ENCODE measurements at regions not wholly inside any gene's neighbourhood (a gene's known extent, or its start where the extent isn't known, plus 50 kb on each side); places are given as distances from the start of the nearest gene placed in this dataset.

- H2AK5ac ChIP-seq (ENCODE audit: low read depth, low read length), result no peak overlapping the region
- BruUV-seq (replicated peaks), result no TSS peak
- no peaks in the 10 kb centered on the region for H3K4me1 ChIP-seq (ENCODE audit: control insufficient read depth, insufficient read depth, low read length)
- in situ Hi-C loops (cut with MboI; ENCODE audit: low sequenced_read_pairs), result no loop called here
- no peak overlapping the region for H2BK20ac ChIP-seq (ENCODE audit: low read depth, low read length)
- H2BK120ac ChIP-seq (ENCODE audit: low read depth, low read length), result no peak overlapping the region
- WGBS, 2 experiments (ENCODE audit: extremely low coverage in 2 of 2, insufficient read length in 1 of 2), result no CpG with 5 or more reads among the region's 6 CpGs
- no peaks in the 10 kb centered on the region; the same call in 1 of the 2 replicates for H3K9me3 ChIP-seq (ENCODE audit: control insufficient read depth, insufficient read depth, low read length)
- no peak overlapping the region for H3K27ac ChIP-seq (ENCODE audit: insufficient read depth, low read length)
- H3K27me3 ChIP-seq (ENCODE audit: control insufficient read depth, insufficient read depth, low read length), result no peaks in the 10 kb centered on the region
- ChIA-PET POLR2A (ENCODE audit: unreplicated experiment) (no interaction called here), CTCF (no interaction called here)
- H2BK15ac ChIP-seq (ENCODE audit: low read depth, low read length), result no peak overlapping the region
- H2AK9ac ChIP-seq (replicated peaks; ENCODE audit: low read depth, low read length, poor library complexity), result no peak overlapping the region
- DNase-seq, result no peak
- no peaks in the 10 kb centered on the region for H3K9me1 ChIP-seq (ENCODE audit: insufficient read depth, low read length)
- no peak overlapping the region for H2AFZ ChIP-seq (replicated peaks; ENCODE audit: low read length, poor library complexity)
- H3K79me1 ChIP-seq (ENCODE audit: low read depth in 1 of 2, low read length in 2 of 2), result no peaks in the 10 kb centered on the region
- H3K36me3 ChIP-seq (ENCODE audit: control insufficient read depth, insufficient read depth, low read length), result no peaks in the 10 kb centered on the region
- no peak overlapping the region for H3K4ac ChIP-seq (ENCODE audit: low read depth, low read length)
- no peaks in the 10 kb centered on the region for H4K20me1 ChIP-seq (ENCODE audit: insufficient read depth, low read length)
- H4K91ac ChIP-seq (ENCODE audit: insufficient read depth, low read depth, low read length), result no peak overlapping the region
- dilution Hi-C loops (cut with HindIII; ENCODE audit: low sequenced_read_pairs, unreplicated experiment), result no loop called here
- H3K14ac ChIP-seq (replicated peaks; ENCODE audit: low read depth, low read length), result no peak overlapping the region
- no peak overlapping the region for H4K5ac ChIP-seq (ENCODE audit: low read depth, low read length)
- intact Hi-C loops (cut with micrococcal nuclease), result no loop called here
- no peak overlapping the region for H4K8ac ChIP-seq (ENCODE audit: low read depth in 2 of 2, low read length in 2 of 2)
- no peak overlapping the region for H3K18ac ChIP-seq (ENCODE audit: low read depth, low read length)
- H3K4me3 ChIP-seq (ENCODE audit: insufficient read depth, low read depth, low read length), result no peak overlapping the region
- no peak overlapping the region for H2BK5ac ChIP-seq (ENCODE audit: low read depth, low read length, poor library complexity, severe bottlenecking)
- TF ChIP-seq MAFK (IDR thresholded peaks at IDR 0.05; ENCODE audit: low read depth, low read length), result no peak
- TF ChIP-seq POLR2A (IDR thresholded peaks at IDR 0.05; ENCODE audit: low read depth, low read length), result no peak
- no peak for TF ChIP-seq FOS (IDR thresholded peaks at IDR 0.05; ENCODE audit: low read depth, low read length)
- TF ChIP-seq BHLHE40 (IDR thresholded peaks at IDR 0.05; ENCODE audit: low read depth, low read length), result no peak
- no peak for TF ChIP-seq RFX5 (IDR thresholded peaks at IDR 0.05; ENCODE audit: low read depth, low read length)
- no peak for TF ChIP-seq CEBPB (IDR thresholded peaks at IDR 0.05; ENCODE audit: low read depth, low read length)
- TF ChIP-seq ELK1 (IDR thresholded peaks at IDR 0.05; ENCODE audit: borderline replicate concordance, low read depth, low read length), result no peak
- no peak for TF ChIP-seq CTCF (conservative IDR thresholded peaks at IDR 0.05; ENCODE audit: low read depth, low read length)
- TF ChIP-seq SMC3 (IDR thresholded peaks at IDR 0.05; ENCODE audit: low read depth, low read length), result no peak
- no peak for TF ChIP-seq MXI1 (IDR thresholded peaks at IDR 0.05; ENCODE audit: borderline replicate concordance, low read depth, low read length)
- no peak for TF ChIP-seq USF2 (IDR thresholded peaks at IDR 0.05; ENCODE audit: low read depth, low read length)
- no peak for TF ChIP-seq RAD21 (IDR thresholded peaks at IDR 0.05; ENCODE audit: low read length)
- H3K56ac ChIP-seq (ENCODE audit: extremely low read depth, insufficient read depth, low read length), result no peak overlapping the region
- H3K9ac ChIP-seq (ENCODE audit: low read depth, low read length), result no peak overlapping the region
- H3K23ac ChIP-seq (ENCODE audit: low read depth, low read length), result no peak overlapping the region
- no peak for ATAC-seq (ENCODE audit: low read depth)
- no peak overlapping the region for H3K4me2 ChIP-seq (ENCODE audit: low read depth, low read length)
Observed at GRCh38 chr1:82837766-82838465, 1037.2 kb downstream of the ADGRL2 start.
